Fibroblast of pulmonary artery (primary cell): ENCODE measurements at regions not wholly inside any gene's neighbourhood (a gene's known extent, or its start where the extent isn't known, plus 50 kb on each side); places are given as distances from the start of the nearest gene placed in this dataset.

Source experiments
- DNase-seq: peaks from one replicate; pipeline ENCODE4 v3.0.0-alpha.2; 2010; ENCODE audit warnings: low read depth
- H3K4me3 ChIP-seq: replicated peaks from 2 replicates; pipeline ENCODE4 v1.5.1; 2011; ENCODE audit warnings: low read depth, mild to moderate bottlenecking, control low read depth, low read length, moderate library complexity
- CTCF ChIP-seq: IDR thresholded peaks from 2 replicates; pipeline ENCODE4 v1.5.1; 2011; ENCODE audit warnings: mild to moderate bottlenecking, control low read depth, low read length, inconsistent platforms; ENCODE audit errors: missing control alignments

DNA sequence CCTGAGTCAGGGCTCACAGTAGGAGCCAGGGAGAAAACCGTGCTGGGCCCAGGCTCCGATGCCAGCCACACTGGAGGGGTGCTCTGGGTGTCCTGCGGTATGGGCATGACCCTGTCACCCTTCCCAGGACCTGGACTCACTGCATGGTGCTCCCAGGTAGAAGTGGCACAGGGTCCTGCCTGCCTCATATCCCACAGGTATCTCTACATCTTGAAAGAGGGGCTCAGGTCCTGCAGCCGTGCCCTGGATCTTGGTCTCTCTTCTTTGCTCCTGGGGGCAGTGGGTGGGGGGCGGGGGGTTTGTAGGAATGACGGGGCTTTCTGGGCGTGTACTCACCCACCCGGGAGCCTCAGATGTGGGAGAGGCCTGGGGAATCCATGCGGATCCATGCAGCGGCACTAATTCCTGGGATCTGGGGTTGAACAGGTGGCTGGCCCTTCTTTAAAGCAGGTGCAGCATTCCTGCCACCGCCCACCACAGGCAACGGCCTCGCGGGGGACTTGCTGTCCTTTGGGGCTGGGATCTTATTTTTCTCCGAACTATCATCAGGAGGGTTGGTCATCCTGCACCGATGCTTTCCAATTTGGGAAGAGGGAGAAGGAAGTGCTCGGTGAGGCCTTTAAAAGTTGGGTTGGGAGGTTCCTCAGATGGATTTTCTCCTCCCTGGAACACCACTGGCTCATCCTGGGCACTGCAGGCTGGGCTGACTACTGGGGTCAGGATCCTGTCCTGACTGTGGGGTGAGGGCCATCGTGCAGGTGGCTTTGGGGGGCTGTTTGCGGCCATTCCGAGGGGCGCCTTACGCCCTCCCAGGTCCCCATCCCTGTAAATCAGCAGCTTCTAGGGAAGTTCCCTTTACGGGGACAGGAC lies 886.4 kb downstream of the BRD1 start:
- no peak for TF ChIP-seq CTCF
- H3K4me3 ChIP-seq: no peak overlapping the region
- DNase-seq: no peak

GRCh38 chr22:48940266-48941032 lies 887.2 kb downstream of the BRD1 start:
- no peak for DNase-seq
- no peak for TF ChIP-seq CTCF
- no peak overlapping the region for H3K4me3 ChIP-seq

DNA sequence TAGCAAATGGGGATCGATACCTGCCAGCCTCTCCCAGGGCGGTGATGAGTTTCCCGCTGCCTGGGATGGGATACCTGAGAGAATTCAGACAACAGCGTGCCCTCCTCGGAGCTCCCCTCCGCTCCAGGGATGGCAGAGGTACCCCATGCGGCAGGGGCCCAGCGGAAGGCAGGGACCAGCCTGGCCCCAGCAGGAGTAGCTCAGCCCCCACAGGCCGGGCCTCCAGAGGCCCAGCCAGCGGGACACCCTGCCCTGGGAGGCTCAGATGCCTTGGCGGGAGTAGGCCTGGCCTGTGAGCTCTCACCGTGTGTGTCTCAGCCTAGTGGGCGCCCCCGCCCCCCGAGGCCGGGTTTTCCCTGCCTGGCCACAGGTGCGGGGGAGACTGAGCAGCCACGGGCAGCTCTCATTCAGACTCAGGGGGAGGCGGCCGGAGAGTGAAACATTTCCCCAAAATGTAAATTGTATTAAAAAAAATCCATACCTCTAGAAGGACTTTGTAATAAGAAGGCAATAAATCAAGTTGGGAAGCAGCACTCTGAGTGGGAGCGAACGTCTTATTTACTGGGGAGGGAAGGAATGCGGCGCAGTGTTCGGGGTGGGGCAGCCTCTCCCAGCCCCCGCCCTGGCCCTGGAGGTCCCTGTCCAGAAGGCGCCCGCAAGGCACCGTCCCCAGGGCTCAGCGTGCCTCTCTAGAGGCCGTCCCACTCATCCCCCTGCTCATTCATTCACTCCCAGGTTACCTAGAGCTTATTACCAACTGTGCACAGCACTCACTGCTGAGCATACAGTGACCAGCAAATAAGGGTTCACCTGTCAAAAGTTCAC lies 888.0 kb downstream of the BRD1 start:
- no peak overlapping the region for H3K4me3 ChIP-seq
- TF ChIP-seq CTCF: no peak
- DNase-seq: no peak

- H3K4me3 ChIP-seq: no peak overlapping the region
- DNase-seq: no peak
- no peak for TF ChIP-seq CTCF
Measured at GRCh38 chr22:48938741-48939140, 888.9 kb downstream of the BRD1 start.

GRCh38 chr22:48937032-48937639 lies 890.5 kb downstream of the BRD1 start:
- no peak overlapping the region for H3K4me3 ChIP-seq
- TF ChIP-seq CTCF: no peak
- DNase-seq: no peak

DNA sequence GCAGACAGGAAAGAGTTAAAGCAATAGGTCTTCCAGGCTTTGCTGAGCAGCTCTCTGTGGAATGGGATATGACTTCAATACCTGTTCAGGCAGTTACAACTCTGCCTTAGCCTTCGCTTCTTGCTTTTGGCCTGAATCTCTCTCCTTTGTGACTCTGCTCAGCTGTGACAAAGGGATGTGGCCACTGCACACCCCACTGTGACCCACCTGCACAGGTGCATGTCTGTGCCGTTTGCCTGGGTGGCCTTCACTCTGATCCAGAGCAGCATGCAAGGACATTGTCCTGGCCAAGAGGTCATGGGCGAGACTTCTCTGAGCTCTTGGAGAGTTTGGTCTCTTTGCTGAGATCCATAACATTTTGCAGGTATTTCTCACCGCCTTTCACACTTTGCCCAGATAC lies 891.3 kb downstream of the BRD1 start:
- no peak overlapping the region for H3K4me3 ChIP-seq
- no peak for TF ChIP-seq CTCF
- no peak for DNase-seq
